Prostate gland (tissue), 2 donors: ENCODE measurements at regions not wholly inside any gene's neighbourhood (a gene's known extent, or its start where the extent isn't known, plus 50 kb on each side); places are given as distances from the start of the nearest gene placed in this dataset.

Experiments
- CTCF ChIP-seq, 4 experiments: fragments of 200-600 bp in 2 of 4; fragments of 450-650 bp in 2 of 4; sonication (generic) in 2 of 4; IDR thresholded peaks; 1 replicate in 3 of 4; 2 replicates in 1 of 4; pipeline ENCODE4 v1.5.1; 2016 to 2019; ENCODE audit warnings: antibody characterized with exemption in 4 of 4, mild to moderate bottlenecking in 2 of 4, moderate library complexity in 2 of 4
- POLR2A ChIP-seq: fragments of 450-650 bp; IDR thresholded peaks from one replicate; pipeline ENCODE4 v1.6.1; 2016; ENCODE audit warnings: antibody characterized with exemption, mild to moderate bottlenecking

- TF ChIP-seq CTCF (IDR thresholded peaks at IDR 0.05) (no peak), POLR2A (no peak)
These were observed 84.6 kb upstream of the PTPRR start for GRCh38 chr12:71005166-71005565.
